ENCODE measurements at regions not wholly inside any gene's neighbourhood (a gene's known extent, or its start where the extent isn't known, plus 50 kb on each side); places are given as distances from the start of the nearest gene placed in this dataset.

GRCh38 chr1:207967703-207968102 is 56.8 kb upstream of the CD34 start:
- TF ChIP-seq ELF4 (IDR thresholded peaks at IDR 0.05) (no peak), ARNT (IDR thresholded peaks at IDR 0.05) (no peak), NFRKB (IDR thresholded peaks at IDR 0.05) (no peak), SP1 (IDR thresholded peaks at IDR 0.05) (no peak), ZNF384 (IDR thresholded peaks at IDR 0.05) (no peak), FOXM1 (IDR thresholded peaks at IDR 0.05; ENCODE audit: borderline replicate concordance) (no peak), FOXA1 (IDR thresholded peaks at IDR 0.05) (no peak), BHLHE40 (IDR thresholded peaks at IDR 0.05; ENCODE audit: borderline replicate concordance) (no peak), FOXK2 (IDR thresholded peaks at IDR 0.05) (no peak)
- TF ChIP-seq, protein P1, sequence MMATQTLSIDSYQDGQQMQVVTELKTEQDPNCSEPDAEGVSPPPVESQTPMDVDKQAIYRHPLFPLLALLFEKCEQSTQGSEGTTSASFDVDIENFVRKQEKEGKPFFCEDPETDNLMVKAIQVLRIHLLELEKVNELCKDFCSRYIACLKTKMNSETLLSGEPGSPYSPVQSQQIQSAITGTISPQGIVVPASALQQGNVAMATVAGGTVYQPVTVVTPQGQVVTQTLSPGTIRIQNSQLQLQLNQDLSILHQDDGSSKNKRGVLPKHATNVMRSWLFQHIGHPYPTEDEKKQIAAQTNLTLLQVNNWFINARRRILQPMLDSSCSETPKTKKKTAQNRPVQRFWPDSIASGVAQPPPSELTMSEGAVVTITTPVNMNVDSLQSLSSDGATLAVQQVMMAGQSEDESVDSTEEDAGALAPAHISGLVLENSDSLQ (IDR thresholded peaks at IDR 0.05) = no peak

Measured in HEK293T (cell line).